ENCODE measurements at regions not wholly inside any gene's neighbourhood (a gene's known extent, or its start where the extent isn't known, plus 50 kb on each side); places are given as distances from the start of the nearest gene placed in this dataset.
"Not testable (repeated sequence)": the region's sequence is repeated elsewhere in the genome, so short reads cannot be mapped to it uniquely, and the experiment has no call there.

DNA sequence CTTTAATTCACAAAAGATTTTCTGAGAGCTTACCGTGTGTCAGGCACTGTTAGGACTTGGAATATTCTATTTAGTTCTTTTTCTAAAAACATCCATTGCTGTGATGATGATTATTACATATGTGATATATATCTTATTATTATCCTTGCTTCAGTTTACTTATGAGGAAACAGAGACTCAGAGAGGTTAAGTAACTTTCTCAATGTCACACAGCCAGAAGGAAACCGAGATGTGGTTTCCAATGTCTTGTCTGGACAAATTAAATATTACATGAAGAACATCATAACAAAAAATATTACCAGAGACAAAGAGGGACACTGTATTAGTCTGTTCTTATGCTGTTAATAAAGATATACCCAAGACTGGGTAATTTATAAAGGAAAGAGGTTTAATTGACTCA lies 125.5 kb upstream of the DAP start:
- no peak overlapping the region for H3K4me3 Mint-ChIP-seq (ENCODE audit: unreplicated experiment)
- DNase-seq (ENCODE audit: unreplicated experiment): no peak
- no peaks in the 10 kb centered on the region for H3K36me3 Mint-ChIP-seq (ENCODE audit: insufficient read depth, unreplicated experiment)
- intact Hi-C loops (cut with micrococcal nuclease): no loop called here
- BruUV-seq (replicated peaks): no TSS peak
- H3K27me3 Mint-ChIP-seq (ENCODE audit: insufficient read depth, unreplicated experiment): no peaks in the 10 kb centered on the region
- no peak overlapping the region for H3K27ac Mint-ChIP-seq (ENCODE audit: low read depth, unreplicated experiment)
- no peak for TF ChIP-seq CTCF (IDR thresholded peaks at IDR 0.05; ENCODE audit: unreplicated experiment)
- ChIA-PET CTCF (interaction anchor here (0.7 to 1.8 kb wide), 2 partner anchors 30 to 1593 kb away, joined by 3 to 5 read pairs; no protein-coding TSS in a partner anchor), POLR2A (no interaction called here)
- H3K4me1 Mint-ChIP-seq (ENCODE audit: insufficient read depth, unreplicated experiment): no peaks in the 10 kb centered on the region
- peaks cover 7% of the 10 kb centered on the region for H3K9me3 Mint-ChIP-seq (ENCODE audit: unreplicated experiment)

DNA sequence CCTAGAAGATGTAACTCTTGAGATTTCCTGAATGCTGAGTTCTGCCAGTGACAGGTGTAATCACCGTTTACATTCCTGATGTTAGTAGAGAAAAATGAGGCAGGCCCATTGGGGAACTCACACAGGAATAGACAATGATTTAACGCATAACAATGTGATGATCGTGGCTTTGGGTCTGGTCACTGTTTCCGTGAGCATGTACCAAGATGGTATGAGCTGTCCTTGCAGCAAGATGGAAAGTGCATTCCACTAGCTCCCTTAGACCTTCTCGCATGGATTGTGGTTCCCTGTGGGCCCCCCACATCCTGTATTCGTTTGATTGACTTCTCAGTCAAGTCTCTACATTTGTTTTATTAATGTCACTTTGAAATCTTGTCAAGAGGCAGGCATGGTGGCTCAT lies 124.0 kb upstream of the DAP start:
- H3K27ac Mint-ChIP-seq (ENCODE audit: low read depth, unreplicated experiment): no peak overlapping the region
- TF ChIP-seq CTCF (IDR thresholded peaks at IDR 0.05; ENCODE audit: unreplicated experiment): no peak
- no TSS peak for BruUV-seq (replicated peaks)
- H3K9me3 Mint-ChIP-seq (ENCODE audit: unreplicated experiment): peaks cover 7% of the 10 kb centered on the region
- no peaks in the 10 kb centered on the region for H3K4me1 Mint-ChIP-seq (ENCODE audit: insufficient read depth, unreplicated experiment)
- no peak for DNase-seq (ENCODE audit: unreplicated experiment)
- ChIA-PET POLR2A (no interaction called here), CTCF (interaction anchor here (0.6 to 1.3 kb wide), 5 partner anchors 13 to 195 kb away, joined by 3 to 6 read pairs (median 4); no protein-coding TSS in a partner anchor)
- no peak overlapping the region for H3K4me3 Mint-ChIP-seq (ENCODE audit: unreplicated experiment)
- H3K27me3 Mint-ChIP-seq (ENCODE audit: insufficient read depth, unreplicated experiment): peaks cover 6% of the 10 kb centered on the region
- intact Hi-C loops (cut with micrococcal nuclease): no loop called here
- no peaks in the 10 kb centered on the region for H3K36me3 Mint-ChIP-seq (ENCODE audit: insufficient read depth, unreplicated experiment)

DNA sequence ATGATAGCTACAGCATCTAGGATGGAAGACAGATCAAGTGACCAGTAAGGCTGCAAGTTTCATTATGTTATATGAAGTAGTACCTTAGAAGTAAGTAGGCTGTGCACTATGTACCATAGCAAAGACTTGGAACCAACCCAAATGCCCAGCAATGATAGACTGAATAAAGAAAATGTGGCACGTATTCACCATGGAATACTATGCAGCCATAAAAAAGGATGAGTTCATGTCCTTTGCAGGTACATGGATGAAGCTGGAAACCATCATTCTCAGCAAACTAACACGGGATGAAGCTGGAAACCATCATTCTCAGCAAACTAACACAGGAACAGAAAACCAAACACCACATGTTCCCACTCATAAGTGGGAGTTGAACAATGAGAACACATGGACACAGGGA lies 122.9 kb upstream of the DAP start:
- H3K4me3 Mint-ChIP-seq (ENCODE audit: unreplicated experiment); intact Hi-C loops (cut with micrococcal nuclease); H3K36me3 Mint-ChIP-seq (ENCODE audit: insufficient read depth, unreplicated experiment); H3K9me3 Mint-ChIP-seq (ENCODE audit: unreplicated experiment); H3K27ac Mint-ChIP-seq (ENCODE audit: low read depth, unreplicated experiment); CTCF ChIA-PET; POLR2A ChIA-PET; H3K4me1 Mint-ChIP-seq (ENCODE audit: insufficient read depth, unreplicated experiment); BruUV-seq (replicated peaks); DNase-seq (ENCODE audit: unreplicated experiment): not testable (repeated sequence)
- H3K27me3 Mint-ChIP-seq (ENCODE audit: insufficient read depth, unreplicated experiment): peaks cover 17% of the 10 kb centered on the region

- Mint-ChIP-seq H3K36me3 (ENCODE audit: insufficient read depth, unreplicated experiment) (no peaks in the 10 kb centered on the region), H3K27me3 (ENCODE audit: insufficient read depth, unreplicated experiment) (peaks cover 43% of the 10 kb centered on the region), H3K27ac (ENCODE audit: low read depth, unreplicated experiment) (no peak overlapping the region), H3K4me1 (ENCODE audit: insufficient read depth, unreplicated experiment) (no peaks in the 10 kb centered on the region), H3K9me3 (ENCODE audit: unreplicated experiment) (peaks cover 7% of the 10 kb centered on the region), H3K4me3 (ENCODE audit: unreplicated experiment) (no peak overlapping the region)
- no peak for DNase-seq (ENCODE audit: unreplicated experiment)
- TF ChIP-seq CTCF (IDR thresholded peaks at IDR 0.05; ENCODE audit: unreplicated experiment): no peak
- intact Hi-C loops (cut with micrococcal nuclease): no loop called here
- ChIA-PET POLR2A (no interaction called here), CTCF (no interaction called here)
- no TSS peak for BruUV-seq (replicated peaks)
These were observed 119.9 kb upstream of the DAP start for GRCh38 chr5:10880934-10881333.

GRCh38 chr5:10876996-10877395 lies 116.0 kb upstream of the DAP start:
- H3K4me1 Mint-ChIP-seq (ENCODE audit: insufficient read depth, unreplicated experiment); DNase-seq (ENCODE audit: unreplicated experiment); H3K4me3 Mint-ChIP-seq (ENCODE audit: unreplicated experiment); H3K36me3 Mint-ChIP-seq (ENCODE audit: insufficient read depth, unreplicated experiment); intact Hi-C loops (cut with micrococcal nuclease); H3K9me3 Mint-ChIP-seq (ENCODE audit: unreplicated experiment); BruUV-seq (replicated peaks); H3K27ac Mint-ChIP-seq (ENCODE audit: low read depth, unreplicated experiment); POLR2A ChIA-PET: not testable (repeated sequence)
- H3K27me3 Mint-ChIP-seq (ENCODE audit: insufficient read depth, unreplicated experiment): peaks cover 56% of the 10 kb centered on the region
- CTCF ChIA-PET: interaction anchor here (0.6 to 1.9 kb wide), 3 partner anchors 11 to 20 kb away, joined by 3 to 5 read pairs (median 5); no protein-coding TSS in a partner anchor

Data from MCF 10A (cell line).